Prostate gland (tissue), 2 donors: ENCODE measurements at regions not wholly inside any gene's neighbourhood (a gene's known extent, or its start where the extent isn't known, plus 50 kb on each side); places are given as distances from the start of the nearest gene placed in this dataset.

Experiments
- POLR2A ChIP-seq: fragments of 450-650 bp; IDR thresholded peaks from one replicate; pipeline ENCODE4 v1.6.1; 2016; ENCODE audit warnings: antibody characterized with exemption, mild to moderate bottlenecking
- POLR2AphosphoS5 ChIP-seq: sonication (generic); formaldehyde crosslinking; IDR thresholded peaks from one replicate; pipeline ENCODE4 v1.6.1; 2017; ENCODE audit warnings: antibody characterized with exemption
- TF ChIP-seq, protein P1 (sequence below), 4 experiments: fragments of 200-600 bp in 2 of 4; fragments of 450-650 bp in 2 of 4; sonication (generic) in 2 of 4; IDR thresholded peaks; 1 replicate in 3 of 4; 2 replicates in 1 of 4; pipeline ENCODE4 v1.5.1; 2016 to 2019; ENCODE audit warnings: antibody characterized with exemption in 4 of 4, mild to moderate bottlenecking in 2 of 4, moderate library complexity in 2 of 4

DNA sequence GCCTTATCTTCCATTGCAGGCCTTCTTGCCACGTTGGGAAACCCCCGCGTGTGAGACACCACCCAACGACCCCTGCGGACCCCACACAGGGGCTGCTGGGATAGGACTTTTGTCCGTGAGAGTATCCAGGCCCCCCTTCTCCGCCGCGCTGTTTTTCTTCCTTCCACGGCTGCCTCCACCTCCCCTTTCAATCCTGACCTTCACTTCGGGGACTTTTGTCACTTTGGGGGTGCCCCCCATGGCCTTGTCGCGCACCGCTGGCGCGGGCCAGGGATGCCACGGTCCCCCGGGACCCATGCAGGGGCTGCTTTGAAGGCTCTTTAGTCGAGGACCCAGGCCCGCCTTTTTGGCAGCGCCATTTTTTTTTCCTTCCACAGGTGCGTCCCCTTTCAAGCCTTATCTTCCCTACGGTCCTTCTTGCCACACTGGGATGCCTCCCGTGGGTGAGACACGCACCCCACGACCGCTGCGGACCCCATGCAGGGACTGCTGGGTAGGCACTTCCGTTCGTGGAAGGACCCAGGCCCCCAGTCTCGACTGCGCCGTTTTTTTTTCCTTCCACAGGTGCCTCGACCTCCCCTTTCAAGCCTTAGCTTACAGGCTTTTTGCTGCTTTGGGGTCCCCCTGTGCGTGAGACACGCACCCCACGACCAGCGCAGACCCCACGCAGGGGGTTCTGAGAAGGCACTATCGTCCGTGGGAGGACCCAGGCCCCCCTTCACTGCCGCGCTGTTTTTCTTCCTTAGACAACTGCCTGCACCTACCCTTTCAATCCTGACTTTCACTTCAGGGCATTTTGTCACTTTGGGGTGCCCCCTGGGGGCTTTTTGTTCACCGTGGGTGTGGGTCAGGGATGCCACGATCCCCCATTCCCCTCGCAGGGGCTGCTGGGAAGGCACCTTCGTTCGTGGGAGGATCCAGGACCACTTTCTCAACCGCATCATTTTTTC, 267.4 kb downstream of the ALG10 start:
- no peak for TF ChIP-seq POLR2A
- TF ChIP-seq, protein P1, sequence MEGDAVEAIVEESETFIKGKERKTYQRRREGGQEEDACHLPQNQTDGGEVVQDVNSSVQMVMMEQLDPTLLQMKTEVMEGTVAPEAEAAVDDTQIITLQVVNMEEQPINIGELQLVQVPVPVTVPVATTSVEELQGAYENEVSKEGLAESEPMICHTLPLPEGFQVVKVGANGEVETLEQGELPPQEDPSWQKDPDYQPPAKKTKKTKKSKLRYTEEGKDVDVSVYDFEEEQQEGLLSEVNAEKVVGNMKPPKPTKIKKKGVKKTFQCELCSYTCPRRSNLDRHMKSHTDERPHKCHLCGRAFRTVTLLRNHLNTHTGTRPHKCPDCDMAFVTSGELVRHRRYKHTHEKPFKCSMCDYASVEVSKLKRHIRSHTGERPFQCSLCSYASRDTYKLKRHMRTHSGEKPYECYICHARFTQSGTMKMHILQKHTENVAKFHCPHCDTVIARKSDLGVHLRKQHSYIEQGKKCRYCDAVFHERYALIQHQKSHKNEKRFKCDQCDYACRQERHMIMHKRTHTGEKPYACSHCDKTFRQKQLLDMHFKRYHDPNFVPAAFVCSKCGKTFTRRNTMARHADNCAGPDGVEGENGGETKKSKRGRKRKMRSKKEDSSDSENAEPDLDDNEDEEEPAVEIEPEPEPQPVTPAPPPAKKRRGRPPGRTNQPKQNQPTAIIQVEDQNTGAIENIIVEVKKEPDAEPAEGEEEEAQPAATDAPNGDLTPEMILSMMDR (IDR thresholded peaks at IDR 0.05) = no peak
- no peak for TF ChIP-seq POLR2AphosphoS5
